ENCODE measurements at regions not wholly inside any gene's neighbourhood (a gene's known extent, or its start where the extent isn't known, plus 50 kb on each side); places are given as distances from the start of the nearest gene placed in this dataset.

GRCh38 chr1:30183895-30184294, 539.5 kb downstream of the MATN1 start:
- Mint-ChIP-seq H3K4me3 (no peak overlapping the region), H3K27me3 (ENCODE audit: insufficient read depth, low read depth) (no peaks in the 10 kb centered on the region)
- H3K9ac ChIP-seq, result no peak overlapping the region

DNA sequence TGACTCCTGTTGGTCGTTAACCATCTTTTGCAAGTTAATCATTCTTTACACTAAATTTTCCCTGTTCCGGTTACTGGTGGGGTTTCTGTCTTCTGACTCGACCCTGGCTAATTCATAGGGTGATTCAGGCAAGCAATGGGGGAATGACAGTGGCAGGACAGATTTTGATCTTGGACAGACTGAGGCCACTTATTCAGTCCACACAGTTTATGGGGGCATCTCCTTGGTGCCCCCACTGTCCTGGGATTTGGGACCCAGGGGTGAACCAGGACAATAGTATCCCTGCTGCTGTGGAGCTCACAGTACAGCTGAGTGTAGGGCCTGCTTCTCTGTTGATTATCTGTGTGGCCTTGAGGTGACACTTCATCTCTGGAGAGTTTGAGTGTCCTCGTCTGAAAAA, 540.4 kb downstream of the MATN1 start:
- no peaks in the 10 kb centered on the region for H3K36me3 ChIP-seq
- H3K9ac ChIP-seq, result no peak overlapping the region
- H3K9me3 Mint-ChIP-seq, result no peaks in the 10 kb centered on the region
- H3K9me3 ChIP-seq (ENCODE audit: low read depth), result no peaks in the 10 kb centered on the region
- H3K27me3 Mint-ChIP-seq (ENCODE audit: insufficient read depth, low read depth), result no peaks in the 10 kb centered on the region
- H3K27ac Mint-ChIP-seq, result no peak overlapping the region
- no peaks in the 10 kb centered on the region for H3K36me3 Mint-ChIP-seq
- TF ChIP-seq CTCF (IDR thresholded peaks at IDR 0.05) (no peak), EZH2phosphoT487 (IDR thresholded peaks at IDR 0.05) (no peak), EZH2 (IDR thresholded peaks at IDR 0.05) (no peak)
- no peaks in the 10 kb centered on the region for H3K4me1 ChIP-seq
- no peak overlapping the region for H3K4me3 Mint-ChIP-seq
- H3F3A ChIP-seq (ENCODE audit: low read depth), result no peaks in the 10 kb centered on the region
- no peaks in the 10 kb centered on the region for H3K79me2 ChIP-seq (ENCODE audit: low read depth)
- no peak overlapping the region for H3K4me3 ChIP-seq
- H3K27me3 ChIP-seq, result no peaks in the 10 kb centered on the region
- H3K4me1 Mint-ChIP-seq, result no peaks in the 10 kb centered on the region
- H3K27ac ChIP-seq, result no peak overlapping the region
- no peaks in the 10 kb centered on the region for H4K20me1 ChIP-seq (ENCODE audit: low read depth)
- no peak overlapping the region for H3K4me2 ChIP-seq
- H2AFZ ChIP-seq (replicated peaks), result no peak overlapping the region
- DNase-seq (ENCODE audit: low spot score), result no peak

More at GRCh38 chr1:30183895-30184294, 539.5 kb downstream of the MATN1 start:
- TF ChIP-seq CTCF (IDR thresholded peaks at IDR 0.05), result no peak
- TF ChIP-seq EZH2 (IDR thresholded peaks at IDR 0.05), result no peak
- TF ChIP-seq EZH2phosphoT487 (IDR thresholded peaks at IDR 0.05), result no peak
- Histone ChIP-seq H2AFZ (replicated peaks) (no peak overlapping the region), H3K9me3 (ENCODE audit: low read depth) (no peaks in the 10 kb centered on the region), H3K27me3 (no peaks in the 10 kb centered on the region), H3F3A (ENCODE audit: low read depth) (no peaks in the 10 kb centered on the region), H3K27ac (no peak overlapping the region), H3K36me3 (no peaks in the 10 kb centered on the region), H4K20me1 (ENCODE audit: low read depth) (no peaks in the 10 kb centered on the region), H3K4me2 (no peak overlapping the region), H3K79me2 (ENCODE audit: low read depth) (no peaks in the 10 kb centered on the region), H3K4me1 (no peaks in the 10 kb centered on the region), H3K4me3 (no peak overlapping the region)
- Mint-ChIP-seq H3K9me3 (no peaks in the 10 kb centered on the region), H3K27ac (no peak overlapping the region), H3K36me3 (no peaks in the 10 kb centered on the region), H3K4me1 (no peaks in the 10 kb centered on the region)
- no peak for DNase-seq (ENCODE audit: low spot score)

DNA sequence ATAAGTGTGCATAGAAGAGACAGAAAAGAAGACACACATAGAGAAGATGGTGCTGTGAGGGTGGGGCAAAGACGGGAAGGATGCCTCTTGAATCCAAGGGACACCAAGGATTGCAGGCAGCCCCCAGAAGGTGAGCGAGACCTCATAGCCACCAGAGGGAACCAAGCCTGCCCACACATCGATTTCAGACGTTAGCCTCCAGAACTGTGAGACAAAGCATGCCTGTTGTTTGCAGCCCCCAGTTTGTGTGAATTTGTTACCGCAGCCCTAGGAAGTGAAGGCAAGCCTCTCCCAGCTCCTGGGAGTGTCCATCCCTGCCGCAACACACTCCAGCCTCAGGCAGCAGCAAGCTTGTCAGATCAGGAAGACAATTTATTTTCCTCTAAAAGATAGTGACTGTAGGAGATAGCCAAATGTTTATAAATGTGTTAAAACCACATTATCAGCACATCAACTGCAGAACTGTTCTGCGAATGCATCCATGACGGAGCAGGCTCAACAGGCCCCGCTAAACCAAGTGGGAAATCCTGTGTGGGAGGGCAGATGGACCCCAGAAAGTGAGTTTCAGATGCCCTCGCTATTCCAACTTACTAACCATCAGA, 543.3 kb downstream of the MATN1 start:
- no peaks in the 10 kb centered on the region for H3K27me3 ChIP-seq
- H3K4me2 ChIP-seq, result no peak overlapping the region
- no peak overlapping the region for H3K9ac ChIP-seq
- no peak overlapping the region for H3K27ac ChIP-seq
- H4K20me1 ChIP-seq (ENCODE audit: low read depth), result no peaks in the 10 kb centered on the region
- no peaks in the 10 kb centered on the region for H3K79me2 ChIP-seq (ENCODE audit: low read depth)
- H3K36me3 ChIP-seq, result no peaks in the 10 kb centered on the region
- H3K4me3 ChIP-seq, result no peak overlapping the region
- no peaks in the 10 kb centered on the region for H3K4me1 ChIP-seq
- no peak for TF ChIP-seq EZH2 (IDR thresholded peaks at IDR 0.05)
- TF ChIP-seq CTCF (IDR thresholded peaks at IDR 0.05), result no peak
- TF ChIP-seq EZH2phosphoT487 (IDR thresholded peaks at IDR 0.05), result no peak
- Mint-ChIP-seq H3K4me3 (no peak overlapping the region), H3K9me3 (no peaks in the 10 kb centered on the region), H3K4me1 (no peaks in the 10 kb centered on the region), H3K27me3 (ENCODE audit: insufficient read depth, low read depth) (no peaks in the 10 kb centered on the region), H3K27ac (peak overlapping the region; percentile 31), H3K36me3 (no peaks in the 10 kb centered on the region)
- DNase-seq (ENCODE audit: low spot score), result no peak
- H2AFZ ChIP-seq (replicated peaks), result peak overlapping the region; percentile 88
- no peaks in the 10 kb centered on the region for H3F3A ChIP-seq (ENCODE audit: low read depth)
- no peaks in the 10 kb centered on the region for H3K9me3 ChIP-seq (ENCODE audit: low read depth)

Data from neural progenitor cell (in vitro differentiated cells).